ENCODE measurements at regions not wholly inside any gene's neighbourhood (a gene's known extent, or its start where the extent isn't known, plus 50 kb on each side); places are given as distances from the start of the nearest gene placed in this dataset.
"Not testable (repeated sequence)": the region's sequence is repeated elsewhere in the genome, so short reads cannot be mapped to it uniquely, and the experiment has no call there.

DNA sequence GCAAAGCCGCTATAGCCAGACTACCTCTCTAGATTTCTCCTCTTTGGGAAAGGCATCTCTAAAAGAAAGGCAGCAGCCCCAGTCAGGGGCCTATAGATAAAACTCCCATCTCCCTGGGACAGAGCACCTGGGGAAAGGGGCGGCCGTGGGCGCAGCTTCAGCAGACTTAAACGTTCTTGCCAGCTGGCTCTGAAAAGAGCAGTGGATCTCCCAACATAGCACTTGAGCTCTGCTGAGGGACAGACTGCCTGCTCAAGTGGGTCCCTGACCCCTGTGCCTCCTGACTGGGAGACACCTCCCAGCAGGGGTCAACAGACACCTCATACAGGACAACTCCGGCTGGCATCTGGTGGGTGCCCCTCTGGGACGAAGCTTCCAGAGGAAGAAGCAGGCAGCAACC lies 276.5 kb downstream of the CD109 start:
- not testable (repeated sequence) for DNase-seq

DNA sequence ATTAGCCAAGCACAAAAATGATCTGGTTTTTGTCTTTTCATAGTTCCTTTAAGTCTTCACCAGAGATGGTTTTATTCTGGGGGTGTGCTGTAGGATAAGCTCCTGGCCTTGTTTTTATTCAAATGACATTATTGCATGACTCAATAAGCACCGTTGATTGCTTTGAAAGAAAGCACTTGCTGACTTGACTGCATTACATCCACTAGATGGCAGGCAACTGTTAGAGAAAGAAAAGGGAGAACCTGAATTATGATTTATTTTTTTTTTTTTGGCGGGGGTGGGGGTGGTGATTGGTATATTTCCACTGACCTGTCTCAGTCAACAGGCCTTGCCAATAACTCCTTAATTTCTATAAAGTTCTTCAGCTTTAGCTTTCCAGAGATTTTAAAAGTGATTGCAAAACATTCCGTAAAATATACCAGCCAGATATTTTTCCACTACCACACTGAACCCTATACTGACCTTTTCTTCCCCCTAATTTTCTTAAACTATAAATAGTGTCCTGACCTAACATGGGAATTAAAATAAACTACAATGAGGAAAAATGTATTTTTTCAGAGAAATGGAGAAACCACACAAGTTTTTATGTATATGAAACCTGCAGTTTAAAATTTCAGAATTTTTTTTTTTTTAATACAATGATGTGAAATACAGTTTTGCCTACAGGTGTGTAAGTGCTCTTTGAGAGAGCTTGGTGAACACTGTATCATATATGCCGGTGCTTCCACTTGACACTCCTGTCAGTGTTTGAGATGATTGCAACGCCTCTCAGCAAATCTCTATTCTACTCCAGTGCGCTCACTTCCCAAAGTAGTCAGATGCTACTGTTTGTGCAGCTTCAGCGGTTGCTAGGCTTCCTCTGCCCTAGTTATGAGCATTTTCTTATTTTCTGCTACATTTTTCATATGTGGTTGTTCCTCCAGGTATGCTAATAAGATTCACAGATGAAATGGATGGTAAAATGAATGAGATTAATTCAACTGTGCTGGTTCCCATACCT lies 274.3 kb downstream of the CD109 start:
- no peak for DNase-seq

- no peak for DNase-seq
These were observed 272.3 kb downstream of the CD109 start for GRCh38 chr6:73968221-73968757.

GRCh38 chr6:73965539-73966029 lies 269.6 kb downstream of the CD109 start:
- no peak for DNase-seq

DNA sequence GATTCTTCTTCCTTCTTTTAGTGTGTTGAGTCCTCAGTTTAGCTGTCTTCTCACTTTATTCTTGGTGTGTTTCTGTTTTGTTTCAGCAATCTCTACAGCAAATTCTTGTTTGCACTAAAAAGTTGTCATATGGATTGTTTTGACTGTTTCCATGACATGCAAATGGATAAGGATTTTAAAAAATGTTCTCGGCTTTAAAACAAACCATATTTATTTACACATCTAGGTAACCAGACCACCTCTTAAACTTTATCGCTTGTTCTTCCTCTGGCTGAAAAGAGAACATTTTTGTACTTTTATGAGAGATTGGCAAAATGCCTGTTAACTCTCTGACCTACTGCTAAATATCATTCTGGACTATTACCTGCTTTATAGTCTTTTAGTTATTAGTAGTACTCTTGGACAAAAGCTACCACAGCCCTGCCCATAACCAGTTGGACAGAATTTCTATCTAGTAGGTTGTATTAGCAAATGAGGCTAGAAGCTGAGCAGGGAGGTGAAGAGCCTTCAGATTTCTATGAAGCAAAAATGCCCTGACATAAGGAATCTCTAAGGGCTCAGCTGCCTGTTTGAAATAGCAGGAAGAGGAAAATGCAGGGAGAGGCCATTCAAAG lies 268.3 kb downstream of the CD109 start:
- DNase-seq = no peak

DNA sequence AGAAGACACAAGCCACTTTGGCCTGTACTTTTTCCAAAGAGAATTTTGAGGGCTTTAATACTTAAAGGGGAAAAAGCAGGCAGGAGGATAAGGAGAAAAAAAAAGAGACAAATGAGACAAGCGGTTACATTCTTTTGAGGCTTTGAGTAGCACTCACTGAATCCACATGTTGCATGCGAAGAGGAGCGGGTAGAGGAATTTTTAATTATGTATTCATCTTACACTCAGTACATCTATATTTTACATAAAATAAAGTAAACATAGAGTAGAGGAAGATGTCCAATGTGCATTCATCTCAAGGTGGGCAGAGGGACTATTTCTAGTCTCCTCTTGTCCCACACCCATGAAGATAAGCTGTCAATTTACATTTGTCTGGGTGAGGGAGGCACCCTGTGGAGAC lies 266.9 kb downstream of the CD109 start:
- no peak for DNase-seq

DNA sequence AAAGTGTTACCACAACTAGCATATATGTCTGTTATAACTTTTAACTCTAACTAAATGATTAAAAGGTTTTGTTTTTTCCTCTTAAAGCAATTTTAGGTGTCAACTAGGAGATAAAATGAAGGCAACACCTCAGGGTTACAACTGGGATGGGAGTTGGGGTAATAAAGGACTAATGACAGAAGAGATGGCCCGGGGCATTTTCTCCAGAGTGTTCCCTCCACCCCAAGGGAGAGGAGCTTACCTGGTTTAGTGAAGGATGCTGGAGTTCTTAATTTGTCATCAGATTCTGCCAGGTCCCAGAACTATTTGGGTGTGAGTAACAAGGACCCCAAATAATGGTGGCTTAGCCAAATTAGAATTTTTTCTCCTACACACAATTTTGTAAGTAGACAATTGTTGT lies 260.3 kb downstream of the CD109 start:
- no peak for DNase-seq

GRCh38 chr6:73955800-73956199 lies 259.8 kb downstream of the CD109 start:
- no peak for DNase-seq

DNA sequence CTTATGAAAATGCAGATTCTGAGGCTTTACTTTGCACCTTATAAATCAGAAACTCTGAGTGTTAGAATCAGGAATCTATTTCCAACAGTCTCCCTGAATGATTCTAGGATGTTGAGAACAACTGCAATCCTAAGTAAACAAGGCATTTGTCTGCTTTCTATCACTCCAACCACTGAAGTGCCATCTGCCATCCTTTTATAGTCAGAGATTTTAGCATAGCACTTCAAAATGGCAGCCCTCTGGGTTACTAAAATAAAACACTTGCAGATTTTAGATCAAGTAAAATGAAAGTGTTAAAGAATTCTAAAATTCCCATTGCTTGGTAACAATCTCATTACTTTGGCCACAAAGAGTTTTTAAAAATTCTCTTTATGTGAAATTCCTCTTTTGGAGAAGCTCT lies 258.9 kb downstream of the CD109 start:
- DNase-seq = peak; percentile 50

DNA sequence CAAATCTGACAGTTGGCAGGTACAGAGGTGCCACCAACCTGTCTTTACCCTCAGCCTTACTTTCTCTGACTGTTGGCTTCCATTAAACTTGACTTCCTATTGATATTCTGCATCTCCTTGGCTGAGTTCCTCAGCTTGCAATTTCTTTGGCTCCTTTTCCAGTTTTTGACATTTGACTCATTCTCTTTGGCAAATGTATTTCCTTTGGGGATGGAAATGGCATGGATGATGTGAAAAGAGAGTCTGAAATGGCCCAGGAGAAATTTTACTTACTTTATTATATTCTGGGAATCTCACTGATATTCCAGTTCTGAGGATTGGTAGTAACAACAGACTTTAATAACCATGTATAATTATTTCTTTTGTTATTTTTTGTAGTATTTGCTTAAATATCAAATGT lies 255.2 kb downstream of the CD109 start:
- DNase-seq = no peak

DNA sequence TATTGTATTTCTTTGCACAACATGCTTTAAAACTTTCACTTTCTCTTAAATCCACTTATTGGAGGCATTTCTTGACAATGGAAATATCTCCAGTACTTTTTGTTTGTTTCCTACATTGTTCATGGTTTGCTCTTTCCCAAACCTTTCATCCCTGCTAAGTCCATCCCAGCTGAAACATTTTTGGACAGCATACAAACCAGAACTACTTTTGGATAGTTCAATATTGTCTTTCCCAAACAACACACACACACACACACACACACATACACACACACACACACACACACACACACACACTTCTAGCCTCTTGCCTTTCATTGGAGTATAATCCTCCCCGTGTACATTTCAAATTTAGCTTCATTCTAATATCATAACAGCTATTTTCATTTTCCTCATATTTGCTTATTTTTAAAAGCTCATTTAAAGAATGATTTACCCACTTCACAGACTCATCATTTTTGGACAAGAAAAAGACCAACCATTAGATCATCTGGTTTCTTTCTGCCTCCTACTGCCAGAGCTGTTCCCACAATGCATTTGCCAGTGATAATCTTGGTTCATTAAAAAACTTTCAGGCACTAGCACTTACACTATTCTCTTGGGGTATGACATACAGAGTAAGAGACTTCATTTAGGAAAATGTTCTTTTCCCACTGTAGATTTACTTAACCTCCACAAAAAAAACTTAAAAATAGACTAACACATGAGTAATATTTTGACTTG lies 248.1 kb downstream of the CD109 start:
- DNase-seq = no peak

- DNase-seq = no peak
These were observed 247.4 kb downstream of the CD109 start for GRCh38 chr6:73943411-73943810.

DNA sequence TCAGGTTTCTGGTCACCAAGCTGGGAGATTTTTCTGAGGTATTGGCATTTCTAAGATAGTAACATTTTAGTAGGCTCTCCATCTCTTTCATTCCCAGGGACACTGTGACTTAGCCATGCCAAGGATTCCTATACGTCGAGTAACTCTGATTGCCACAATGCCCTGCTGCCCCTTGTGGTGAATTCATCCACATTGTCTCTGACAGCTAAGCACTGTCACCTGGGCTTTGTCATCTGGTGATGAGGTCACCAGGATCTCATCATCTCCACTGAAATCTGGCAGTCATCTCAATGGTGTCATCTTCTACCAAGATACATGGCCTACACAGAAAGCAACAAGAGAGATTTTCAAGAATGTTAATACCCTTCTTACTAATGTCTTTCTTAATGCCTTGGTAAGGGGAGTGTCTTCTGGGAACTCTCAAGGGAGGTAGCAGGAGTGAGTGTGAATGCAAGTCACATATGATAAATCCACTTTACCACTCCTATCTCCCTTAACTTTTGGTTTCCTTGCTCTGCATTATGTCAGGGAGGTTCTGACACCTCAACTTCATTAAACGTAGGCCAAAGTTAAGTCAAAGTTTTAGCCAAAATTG lies 246.7 kb downstream of the CD109 start:
- no peak for DNase-seq

DNA sequence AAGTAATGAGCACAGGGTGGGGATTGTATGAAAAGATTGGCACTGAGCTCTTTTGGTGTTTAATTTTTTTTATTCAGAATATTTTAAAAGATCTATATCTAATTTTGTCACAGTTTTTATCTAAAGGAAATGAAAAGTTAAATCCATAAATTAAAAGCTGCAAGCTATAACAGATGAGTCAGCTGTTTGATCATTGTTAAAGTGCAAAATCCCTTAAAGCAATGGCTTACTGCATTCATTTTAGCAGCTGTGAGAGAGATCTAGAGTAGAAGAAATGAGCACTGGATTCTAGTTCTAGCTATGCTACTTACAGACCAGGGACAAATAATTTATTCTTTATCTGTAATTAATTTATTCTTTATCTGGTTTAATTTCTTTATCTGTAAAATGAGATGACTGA lies 245.9 kb downstream of the CD109 start:
- DNase-seq = no peak

GRCh38 chr6:73937805-73938204 lies 241.8 kb downstream of the CD109 start:
- DNase-seq = no peak

- peak; percentile 73 for DNase-seq
These were observed 236.9 kb downstream of the CD109 start for GRCh38 chr6:73932866-73933265.

GRCh38 chr6:73929405-73929804 lies 233.4 kb downstream of the CD109 start:
- DNase-seq = no peak

DNA sequence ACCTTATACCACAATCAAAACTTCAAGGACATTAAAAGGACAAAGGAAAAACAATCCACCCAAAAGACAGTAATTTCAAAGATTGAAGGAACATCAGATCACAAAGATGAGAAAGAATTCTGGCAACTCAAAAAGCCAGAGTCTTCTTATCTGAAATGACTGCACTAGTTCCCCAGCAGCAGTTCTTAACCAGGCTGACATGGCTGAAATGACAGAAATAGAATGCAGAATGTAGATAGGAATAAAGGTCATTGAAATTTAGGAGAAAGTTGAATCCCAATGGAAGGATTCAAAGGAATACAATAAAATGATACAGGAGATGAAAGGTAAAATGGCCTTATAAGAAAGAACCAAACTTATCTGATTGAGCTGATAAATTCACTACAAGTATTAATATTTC lies 231.4 kb downstream of the CD109 start:
- DNase-seq = no peak

GRCh38 chr6:73925703-73926102 lies 229.7 kb downstream of the CD109 start:
- not testable (repeated sequence) for DNase-seq

GRCh38 chr6:73923905-73924485 lies 228.0 kb downstream of the CD109 start:
- no peak for DNase-seq

- no peak for DNase-seq
These were observed 207.2 kb downstream of the CD109 start for GRCh38 chr6:73903155-73903554.

- no peak for DNase-seq
These were observed 206.0 kb downstream of the CD109 start for GRCh38 chr6:73901986-73902385.

Data from NCI-H524 treated with DMSO at 0.1 percent for 48 hours (cell line).